GM19238 (cell line): ENCODE measurements at regions not wholly inside any gene's neighbourhood (a gene's known extent, or its start where the extent isn't known, plus 50 kb on each side); places are given as distances from the start of the nearest gene placed in this dataset.
"Not testable (repeated sequence)": the region's sequence is repeated elsewhere in the genome, so short reads cannot be mapped to it uniquely, and the experiment has no call there.

Experiments used
- DNase-seq: peaks from one replicate; pipeline ENCODE4 v3.0.0; 2011; ENCODE audit warnings: low spot score; ENCODE audit not compliant: insufficient read length

DNA sequence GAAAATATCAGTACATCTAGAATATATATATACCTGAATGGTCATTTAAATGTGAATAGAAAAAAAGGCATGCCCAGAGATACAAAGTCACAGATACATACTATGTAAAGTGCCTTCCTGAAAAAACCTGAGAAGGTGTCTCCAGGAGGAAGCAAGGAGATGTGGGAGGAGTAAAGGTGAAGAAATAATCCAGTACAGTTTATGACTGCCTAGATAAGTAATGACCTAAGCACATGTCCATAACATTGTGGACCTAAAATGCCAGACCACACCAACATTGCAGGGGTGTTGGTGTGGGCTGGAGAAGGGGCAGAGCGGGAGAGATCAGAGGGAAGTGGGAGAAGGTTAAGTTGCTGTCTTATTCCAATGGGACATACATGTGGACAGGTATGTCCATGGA, 226.9 kb downstream of the ZNF621 start:
- no peak for DNase-seq

DNA sequence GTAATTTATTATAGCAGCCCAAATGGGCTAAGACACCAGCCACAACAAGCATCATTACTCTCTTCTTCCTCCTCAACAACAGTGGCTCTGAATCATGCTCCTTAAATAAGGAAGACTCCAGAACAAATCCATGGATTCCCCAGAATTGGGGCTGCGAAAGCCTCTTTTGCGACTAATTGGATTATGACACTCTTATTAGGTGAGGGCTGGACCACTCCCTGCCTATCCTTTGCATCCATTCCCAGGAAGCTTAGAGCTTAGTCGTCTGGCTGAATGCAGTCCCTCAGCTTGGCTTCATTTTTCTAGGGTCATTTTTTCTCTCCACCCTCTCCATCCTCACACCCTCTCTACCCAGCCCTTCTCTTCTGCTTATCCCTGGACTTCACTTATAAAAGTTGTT, 227.7 kb downstream of the ZNF621 start:
- DNase-seq = no peak

DNA sequence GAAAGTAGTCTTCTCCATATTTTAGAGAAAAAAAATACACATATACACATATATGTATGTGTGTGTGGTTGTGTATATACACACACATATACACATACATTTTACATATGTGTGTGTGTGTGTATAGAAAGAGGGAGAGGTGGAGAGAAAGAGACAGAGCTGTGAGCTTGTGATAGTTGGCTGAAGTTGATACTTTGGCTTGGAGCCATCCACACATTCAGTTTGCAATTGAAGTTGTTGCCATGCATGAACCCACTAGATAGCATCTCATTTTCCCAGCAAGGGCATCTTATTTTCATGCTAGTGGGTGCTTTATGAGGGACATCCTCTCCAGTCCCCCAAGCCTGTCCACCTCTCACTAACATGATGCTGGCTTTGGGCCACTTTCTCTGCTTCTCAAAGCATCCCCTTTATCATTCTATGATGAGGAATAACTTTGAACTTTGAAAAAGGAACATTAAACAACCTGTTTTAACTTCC, 228.6 kb downstream of the ZNF621 start:
- no peak for DNase-seq

DNA sequence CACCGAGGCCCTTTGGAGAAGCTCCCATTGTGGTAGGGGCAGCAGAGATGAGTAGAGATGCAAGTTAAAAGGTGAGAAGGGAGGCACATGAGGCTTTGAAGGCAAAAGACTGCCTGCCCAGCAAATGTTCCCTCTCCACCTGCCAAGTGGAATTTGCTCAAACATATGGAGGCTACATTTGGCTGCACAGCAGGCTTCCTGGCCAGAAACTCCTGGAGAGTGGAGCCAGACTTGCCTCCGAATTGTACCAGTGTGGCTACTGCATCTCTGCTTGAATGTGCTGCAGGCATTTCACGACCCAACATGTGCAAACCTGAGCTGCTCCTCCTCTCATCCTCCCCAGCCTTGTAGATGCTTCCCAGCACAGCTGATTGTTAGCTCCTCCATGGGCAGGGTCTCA, 229.2 kb downstream of the ZNF621 start:
- no peak for DNase-seq

DNA sequence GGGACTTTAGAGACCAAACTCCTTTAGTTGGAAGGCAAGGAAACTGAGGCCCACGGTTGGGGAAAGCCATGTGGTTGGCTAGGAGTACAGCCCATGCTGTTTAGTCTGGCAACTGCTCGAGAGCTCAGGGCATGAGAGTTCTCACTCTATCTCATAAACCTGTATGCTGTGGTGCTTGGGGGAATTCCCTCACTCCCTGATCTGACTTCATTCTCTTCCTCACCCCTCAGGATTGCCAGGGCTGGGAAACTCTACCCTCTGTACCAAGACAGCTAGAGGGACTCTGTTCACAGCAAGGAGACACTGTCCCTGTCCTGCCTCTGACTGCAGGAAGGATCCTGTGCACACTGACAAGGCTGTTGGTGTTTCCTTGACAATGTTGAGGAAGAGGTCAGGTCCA, 230.2 kb downstream of the ZNF621 start:
- DNase-seq = no peak

DNA sequence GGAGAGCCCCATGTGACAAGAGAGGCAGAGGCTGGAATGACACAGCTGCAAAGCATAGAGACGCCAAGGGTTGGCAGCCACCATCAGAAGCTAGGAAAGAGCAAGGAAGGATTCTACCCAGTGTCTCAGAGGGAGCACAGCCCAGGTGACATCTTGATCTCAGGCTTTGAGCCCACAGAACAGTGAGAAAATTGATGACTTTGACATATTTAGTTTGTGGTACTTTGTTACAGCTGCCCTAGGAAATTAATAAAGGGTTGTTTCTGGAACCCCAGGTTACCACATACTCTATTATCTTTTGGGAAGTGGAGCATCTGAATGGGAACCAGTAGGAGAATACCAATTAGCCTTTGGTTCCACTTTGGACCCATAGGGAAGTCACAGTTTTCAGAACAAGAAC, 231.7 kb downstream of the ZNF621 start:
- DNase-seq = no peak

DNA sequence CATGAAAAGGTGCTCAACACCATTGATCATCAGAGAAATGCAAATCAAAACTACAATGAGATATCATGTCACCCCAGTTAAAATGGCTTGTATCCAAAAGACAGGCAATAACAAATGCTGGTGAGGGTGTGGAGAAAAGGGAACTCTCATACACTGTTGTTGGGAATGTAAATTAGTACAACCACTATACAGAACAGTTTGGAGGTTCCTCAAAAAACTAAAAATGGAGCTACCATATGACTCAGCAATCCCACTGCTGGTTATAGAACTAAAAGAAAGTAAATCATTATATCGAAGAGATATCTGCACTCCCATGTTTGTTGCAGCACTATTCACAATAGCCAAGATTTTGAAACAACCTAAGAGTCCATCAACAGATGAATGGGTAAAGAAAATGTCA, 238.0 kb downstream of the ZNF621 start:
- not testable (repeated sequence) for DNase-seq

DNA sequence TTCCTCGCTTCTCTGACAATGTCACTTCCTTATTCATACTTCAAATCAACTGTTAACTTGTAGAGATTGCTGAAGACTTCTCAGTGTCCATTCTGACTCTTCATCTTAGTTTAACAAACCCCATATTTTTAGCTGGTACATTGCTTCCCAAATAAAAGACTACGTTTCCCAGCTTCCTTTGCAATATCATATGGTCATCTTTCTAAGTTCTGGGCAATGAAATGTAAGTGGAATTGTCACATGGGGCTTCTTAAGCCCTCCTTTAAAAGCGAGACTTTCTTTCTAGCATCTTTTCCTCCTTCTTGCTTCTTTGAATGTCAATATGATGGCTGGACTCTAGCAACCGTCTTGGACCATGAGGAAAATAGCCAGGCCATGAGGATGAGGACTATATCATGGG, 239.0 kb downstream of the ZNF621 start:
- no peak for DNase-seq

DNA sequence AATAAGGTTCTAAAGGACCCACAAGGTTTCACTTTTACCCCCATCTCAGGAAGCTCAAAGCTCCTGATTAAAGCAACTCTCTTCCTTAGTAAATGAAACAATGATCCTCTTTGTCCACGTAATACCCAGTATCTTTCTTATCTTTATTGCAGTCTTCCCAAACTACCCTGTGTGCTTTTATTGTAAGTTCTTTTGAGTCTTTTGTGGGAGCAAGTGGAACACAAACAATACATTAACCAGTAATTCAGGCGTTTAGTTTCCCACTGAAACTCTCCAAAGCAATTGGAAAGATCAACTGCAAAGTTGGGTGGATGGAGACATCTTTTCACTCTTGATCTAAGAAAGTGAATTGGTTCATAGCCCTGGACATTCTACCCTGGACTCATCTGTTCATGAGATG, 240.0 kb downstream of the ZNF621 start:
- no peak for DNase-seq

DNA sequence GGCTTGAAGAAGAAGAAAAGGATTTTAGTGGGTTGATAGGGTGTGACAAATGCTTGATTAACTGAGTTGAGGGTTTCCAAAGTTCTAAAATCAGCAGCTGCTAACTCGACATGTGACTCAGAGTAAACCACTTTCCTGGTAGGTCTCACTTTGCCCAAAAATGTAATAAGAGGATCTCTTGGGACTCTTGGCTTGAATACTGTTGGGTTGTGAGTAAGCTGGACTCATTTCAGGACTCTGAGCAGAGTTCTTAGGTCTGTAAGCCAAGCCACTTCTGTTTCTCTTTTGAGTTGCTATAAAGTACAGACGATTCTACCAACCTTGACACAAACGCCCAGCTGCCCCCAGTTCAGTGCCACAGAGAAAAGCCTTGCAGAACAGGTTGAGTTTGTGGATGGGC, 241.1 kb downstream of the ZNF621 start:
- DNase-seq = no peak

DNA sequence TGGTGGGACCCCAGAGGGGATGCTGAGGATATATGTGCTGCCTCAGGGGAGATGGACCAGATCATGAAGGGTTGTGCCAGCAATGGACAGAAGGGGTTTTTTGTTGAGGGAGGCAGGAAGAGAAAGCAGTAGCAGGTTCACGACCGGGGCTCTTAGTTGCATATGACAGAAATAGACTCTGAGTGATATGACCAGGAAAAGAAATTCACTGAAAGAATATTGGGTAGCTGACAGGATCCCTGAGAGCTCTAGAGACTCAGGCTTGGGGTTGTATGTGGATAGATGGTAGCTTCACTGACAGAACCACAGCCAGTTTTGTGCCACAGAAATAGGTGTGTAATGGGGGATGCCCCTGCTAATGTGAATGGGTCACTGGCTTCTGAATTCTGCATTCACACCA, 241.6 kb downstream of the ZNF621 start:
- no peak for DNase-seq

DNA sequence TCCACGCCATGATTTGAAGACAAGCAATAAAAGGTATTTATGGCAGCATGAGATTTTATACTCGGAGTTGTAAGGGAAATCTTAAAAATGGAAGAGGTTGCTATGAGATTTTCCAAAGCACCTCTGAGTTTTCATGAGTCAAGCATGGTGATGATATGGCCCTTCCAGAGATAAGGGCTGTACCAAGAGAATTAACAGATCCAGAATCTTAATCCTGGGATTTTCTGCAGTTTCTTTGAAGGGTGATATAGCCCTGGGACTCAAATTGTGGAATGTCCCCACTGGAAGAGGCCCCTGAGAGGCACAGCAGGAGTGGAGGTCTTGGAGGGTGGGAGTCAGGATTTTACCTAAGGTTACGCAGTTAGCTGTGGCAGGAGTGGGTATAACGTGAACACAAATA, 243.3 kb downstream of the ZNF621 start:
- DNase-seq = no peak

DNA sequence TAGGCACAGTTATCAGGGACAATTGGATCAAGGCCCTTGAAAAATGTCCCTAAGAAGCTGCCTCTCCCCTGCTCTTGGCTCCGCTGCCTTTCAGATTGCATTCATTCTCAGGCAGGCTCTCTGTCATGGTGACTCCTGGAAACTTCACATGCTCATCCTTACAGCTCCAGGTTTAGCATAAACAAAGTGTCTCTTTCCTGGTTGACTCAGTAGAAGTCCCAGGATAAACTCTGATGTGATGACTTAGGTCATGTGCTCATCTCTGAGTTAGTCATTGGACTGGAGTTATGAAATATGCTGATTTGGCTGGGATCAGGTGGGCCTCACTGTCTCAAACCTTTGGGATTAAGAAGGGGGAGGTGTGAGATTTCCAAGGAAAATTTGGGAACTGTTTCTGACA, 243.8 kb downstream of the ZNF621 start:
- no peak for DNase-seq

DNA sequence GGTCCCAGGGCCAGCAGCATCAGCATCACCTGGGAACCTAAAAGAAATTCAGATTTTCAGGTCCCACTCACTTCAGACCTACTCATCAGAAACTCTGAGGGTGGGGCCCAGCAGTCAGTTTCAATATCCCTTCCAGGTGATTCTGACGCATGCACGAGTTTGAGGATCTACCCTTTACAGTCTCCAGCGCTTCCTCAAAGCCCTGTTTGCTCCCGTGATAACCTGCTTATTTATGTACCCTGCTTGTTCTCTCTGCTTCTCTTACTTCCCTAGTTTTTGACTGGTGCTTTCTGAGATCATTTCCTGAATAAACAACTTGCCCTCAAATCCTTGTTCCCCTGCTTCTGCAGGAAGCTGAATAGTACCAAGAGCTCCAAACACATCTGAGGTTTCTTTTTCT, 245.3 kb downstream of the ZNF621 start:
- DNase-seq = no peak

DNA sequence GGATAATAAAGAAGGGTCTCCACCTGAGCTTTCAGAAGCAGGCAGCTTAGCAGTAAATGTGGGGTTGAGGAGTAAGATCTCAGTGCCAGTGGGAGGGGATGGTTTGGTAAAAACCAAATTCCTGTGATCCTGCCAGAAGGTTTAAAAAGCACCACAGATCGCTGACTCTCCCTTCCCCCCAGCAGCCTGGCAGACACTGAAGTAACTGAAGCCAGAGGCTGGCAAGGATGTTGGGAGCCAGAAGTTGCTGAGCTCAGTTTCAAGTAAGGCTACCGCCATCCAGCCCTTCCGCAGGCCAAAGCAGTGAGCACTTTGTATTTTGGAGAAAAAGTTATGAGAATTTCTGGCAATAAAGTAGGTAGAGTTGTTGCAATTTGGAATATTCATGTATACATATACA, 246.4 kb downstream of the ZNF621 start:
- no peak for DNase-seq

DNA sequence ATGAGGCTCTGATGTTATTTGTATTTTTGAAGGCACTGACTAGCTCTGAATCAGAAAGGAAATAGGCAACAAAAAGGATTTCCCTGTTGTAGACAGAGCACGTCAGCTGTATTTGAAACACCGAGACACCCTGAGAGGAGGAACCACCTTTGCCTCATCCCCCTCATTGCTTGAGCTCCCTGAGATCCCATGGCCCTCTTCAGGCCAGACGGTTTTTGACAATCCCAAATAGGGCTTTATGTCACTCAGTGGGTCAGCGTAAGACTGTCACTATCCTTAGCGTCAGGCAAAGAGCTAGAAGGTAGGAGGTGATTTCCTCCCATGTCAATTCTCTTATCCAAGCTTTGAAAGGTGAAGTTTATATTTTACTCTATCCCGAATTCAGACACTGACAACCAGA, 254.3 kb downstream of the ZNF621 start:
- DNase-seq = no peak

DNA sequence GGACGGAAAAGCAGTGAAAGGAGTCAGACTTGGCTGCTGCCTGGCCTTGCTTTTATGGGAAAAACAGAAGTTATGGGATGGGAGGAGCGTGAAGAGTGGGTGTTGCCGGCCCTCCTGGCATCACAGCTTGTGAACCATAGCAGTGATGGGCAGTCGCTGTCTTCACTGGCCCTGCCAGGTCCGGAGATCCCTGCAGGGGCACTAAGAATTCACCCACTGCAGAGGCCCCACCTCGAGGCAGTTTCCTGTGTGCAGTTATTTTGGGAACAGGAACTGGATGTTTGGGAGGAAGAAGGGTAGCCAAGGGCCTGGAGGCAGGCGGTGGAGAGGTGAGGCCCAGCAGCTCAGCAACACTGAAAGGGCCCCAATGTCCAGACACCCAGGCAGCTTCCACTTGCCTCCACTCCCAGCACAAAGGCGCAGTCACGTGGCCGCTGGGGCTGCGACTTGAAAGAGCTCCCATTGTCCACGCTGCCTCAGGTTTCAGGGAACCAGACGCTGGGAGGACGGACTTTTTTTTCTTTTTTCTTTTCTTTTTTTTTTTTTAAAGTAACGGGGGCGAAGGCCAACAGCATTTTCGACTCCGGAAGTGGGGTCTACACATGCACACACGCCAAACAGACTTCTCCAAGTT, 255.6 kb downstream of the ZNF621 start:
- DNase-seq = no peak

DNA sequence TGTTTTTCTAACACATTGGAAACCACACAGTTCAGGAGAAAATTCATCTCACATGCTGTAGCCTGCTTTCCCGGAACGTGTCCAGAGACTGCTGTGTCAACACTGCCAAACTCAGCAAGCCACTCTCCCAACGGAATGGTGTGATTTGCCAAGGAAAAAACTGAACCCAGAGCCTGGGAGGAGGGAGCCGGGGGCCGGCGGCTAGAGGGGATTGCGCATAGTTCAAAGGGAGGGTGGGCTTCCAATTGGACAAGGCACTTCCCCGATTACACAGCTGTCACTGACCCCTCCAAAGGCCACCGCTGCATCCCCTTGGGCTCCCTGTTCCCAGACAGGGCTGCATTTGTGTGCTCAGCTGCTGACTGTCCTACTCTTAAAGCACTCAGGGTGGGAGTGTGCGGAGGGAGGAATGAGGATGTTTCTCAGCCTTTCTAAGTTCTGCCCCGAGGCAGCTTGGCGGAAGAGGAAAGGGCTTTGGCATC, 256.2 kb downstream of the ZNF621 start:
- no peak for DNase-seq

DNA sequence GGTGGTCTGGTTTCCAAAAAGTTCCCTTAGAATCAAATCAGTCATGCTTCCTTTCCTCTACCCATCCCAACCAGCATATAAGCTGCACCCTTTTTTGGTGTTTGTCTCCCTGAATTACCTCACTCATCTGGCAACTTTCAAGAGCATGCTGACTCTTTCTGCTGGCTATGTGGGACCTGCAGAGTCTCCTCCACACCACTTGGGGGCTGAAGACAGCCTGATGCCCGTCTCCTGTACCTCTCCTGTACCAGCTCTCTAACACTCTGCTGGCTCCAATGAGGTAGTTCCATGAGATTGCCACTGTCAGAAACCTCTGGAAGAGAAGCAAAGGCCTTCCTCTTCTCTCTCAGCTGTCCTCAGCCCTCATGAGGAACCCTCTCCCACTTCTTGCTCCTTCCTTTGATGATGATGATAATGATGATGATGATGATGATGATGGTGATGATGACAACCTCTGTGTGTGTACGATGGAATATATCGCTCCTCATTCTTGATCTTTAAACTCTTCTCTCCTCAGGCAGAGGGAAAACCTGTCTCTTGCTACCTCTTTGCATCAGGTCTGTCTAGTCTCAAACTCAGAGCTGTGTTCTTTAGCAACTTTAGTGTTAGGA, 257.5 kb downstream of the ZNF621 start:
- no peak for DNase-seq

DNA sequence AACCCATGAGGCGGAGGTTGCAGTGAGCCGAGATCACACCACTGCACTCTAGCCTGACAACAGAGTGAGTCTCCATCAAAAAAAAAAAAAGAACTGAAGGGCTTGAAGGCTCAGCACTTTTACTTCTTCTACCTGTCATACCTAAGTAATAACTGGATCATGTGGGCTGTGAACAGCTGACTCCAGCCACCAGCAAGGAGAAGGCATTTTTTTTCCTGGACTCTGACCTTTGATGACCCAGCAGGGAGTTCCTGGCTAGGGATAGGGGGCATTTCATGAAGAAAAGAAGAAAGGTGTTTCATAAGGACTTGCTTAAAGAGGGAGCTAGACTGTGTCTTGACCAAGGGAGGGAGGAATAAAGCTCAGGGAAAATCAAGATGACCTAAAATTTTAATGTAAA, 266.0 kb downstream of the ZNF621 start:
- DNase-seq = no peak

DNA sequence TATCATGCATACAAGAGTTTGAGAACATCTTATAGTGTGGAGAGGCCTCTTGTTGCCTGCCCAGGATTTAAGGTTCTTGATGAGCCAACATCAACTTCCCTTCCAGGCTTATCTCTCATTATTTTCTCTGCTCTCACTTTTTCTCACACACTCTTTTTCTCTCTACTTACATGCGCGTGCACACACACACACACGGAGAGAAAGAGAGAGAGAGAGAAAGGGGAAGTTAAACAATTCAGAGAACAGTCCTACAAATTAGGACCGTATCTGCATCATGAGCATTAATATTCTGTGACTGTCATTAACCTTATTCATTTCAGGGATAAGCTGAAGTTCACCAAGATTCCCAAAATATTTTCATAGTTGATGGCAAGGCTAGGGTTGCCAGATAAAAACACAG, 269.0 kb downstream of the ZNF621 start:
- DNase-seq = no peak

DNA sequence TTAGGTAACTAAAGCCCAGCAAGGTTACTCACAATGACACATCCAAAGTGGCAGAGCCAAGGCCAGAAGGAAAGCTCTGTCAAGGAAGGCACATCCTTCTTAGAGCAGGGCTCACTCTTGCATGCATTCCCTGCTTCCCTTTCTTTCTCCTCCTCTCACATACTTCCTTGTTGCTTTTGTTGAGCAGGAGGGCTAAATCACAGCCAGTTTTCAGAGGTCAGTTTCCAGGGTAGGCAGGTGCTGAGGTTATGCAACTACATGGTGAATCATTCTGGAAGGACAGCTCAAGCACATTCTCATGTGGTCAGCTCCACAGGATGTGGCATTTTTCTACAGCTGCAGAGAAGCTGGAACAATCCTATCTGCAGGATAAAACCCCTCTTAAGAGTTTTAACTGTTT, 275.6 kb downstream of the ZNF621 start:
- no peak for DNase-seq

DNA sequence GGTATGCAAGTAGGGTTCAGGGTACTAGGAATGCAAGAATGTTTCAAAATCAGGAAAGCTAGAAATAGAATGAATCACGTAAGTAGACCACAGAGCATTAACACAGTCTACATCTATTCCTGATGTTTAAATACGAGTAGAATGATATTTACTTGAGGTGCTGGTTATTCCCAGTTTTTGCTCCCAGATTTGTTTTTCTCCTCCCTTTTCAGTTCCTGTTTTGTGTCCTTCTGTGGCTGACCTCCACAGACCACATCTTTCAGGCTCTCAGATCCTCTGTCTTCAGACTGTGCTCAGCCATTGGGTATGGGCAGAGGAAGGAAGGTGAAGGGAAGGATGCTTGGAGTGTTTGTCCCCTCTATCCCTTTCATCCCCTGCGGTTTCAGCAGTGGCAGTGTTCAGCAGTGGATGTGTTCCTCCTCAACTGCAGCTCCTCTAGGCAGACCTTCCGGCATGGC, 276.6 kb downstream of the ZNF621 start:
- DNase-seq = no peak
